ENCODE measurements at regions not wholly inside any gene's neighbourhood (a gene's known extent, or its start where the extent isn't known, plus 50 kb on each side); places are given as distances from the start of the nearest gene placed in this dataset.

DNA sequence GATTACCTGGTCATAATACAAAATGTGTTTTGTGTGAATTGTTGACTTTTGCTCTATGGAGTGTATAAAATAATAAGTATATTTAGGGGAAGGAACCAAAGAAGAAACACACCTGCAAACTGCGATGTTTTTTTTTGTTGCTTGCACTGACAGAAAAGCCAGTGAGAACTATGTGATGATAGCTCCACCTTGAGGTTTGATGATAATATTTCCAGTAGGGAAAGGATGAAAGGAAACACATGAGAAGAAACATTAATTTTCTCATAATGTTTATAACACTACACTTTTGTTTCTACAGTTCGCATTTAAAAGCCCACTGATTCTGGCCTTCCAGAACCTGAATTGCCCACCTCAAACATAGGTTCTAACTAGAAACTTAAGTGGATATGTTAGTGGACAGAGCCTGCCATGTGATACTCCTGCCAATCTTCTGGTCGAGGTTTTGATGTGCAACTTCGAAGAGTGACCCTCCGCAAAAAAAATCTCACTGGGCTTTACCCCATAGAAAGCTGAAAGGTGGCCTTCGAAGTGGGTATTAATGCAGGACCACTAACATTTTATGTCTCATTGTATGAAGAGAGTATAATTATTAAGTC, 476.4 kb upstream of the SPHKAP start:
- TF ChIP-seq, protein P1, sequence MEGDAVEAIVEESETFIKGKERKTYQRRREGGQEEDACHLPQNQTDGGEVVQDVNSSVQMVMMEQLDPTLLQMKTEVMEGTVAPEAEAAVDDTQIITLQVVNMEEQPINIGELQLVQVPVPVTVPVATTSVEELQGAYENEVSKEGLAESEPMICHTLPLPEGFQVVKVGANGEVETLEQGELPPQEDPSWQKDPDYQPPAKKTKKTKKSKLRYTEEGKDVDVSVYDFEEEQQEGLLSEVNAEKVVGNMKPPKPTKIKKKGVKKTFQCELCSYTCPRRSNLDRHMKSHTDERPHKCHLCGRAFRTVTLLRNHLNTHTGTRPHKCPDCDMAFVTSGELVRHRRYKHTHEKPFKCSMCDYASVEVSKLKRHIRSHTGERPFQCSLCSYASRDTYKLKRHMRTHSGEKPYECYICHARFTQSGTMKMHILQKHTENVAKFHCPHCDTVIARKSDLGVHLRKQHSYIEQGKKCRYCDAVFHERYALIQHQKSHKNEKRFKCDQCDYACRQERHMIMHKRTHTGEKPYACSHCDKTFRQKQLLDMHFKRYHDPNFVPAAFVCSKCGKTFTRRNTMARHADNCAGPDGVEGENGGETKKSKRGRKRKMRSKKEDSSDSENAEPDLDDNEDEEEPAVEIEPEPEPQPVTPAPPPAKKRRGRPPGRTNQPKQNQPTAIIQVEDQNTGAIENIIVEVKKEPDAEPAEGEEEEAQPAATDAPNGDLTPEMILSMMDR (IDR thresholded peaks at IDR 0.05; ENCODE audit: insufficient read depth, low read depth, low read length, missing control alignments) = peak; percentile 42
- H3K4me3 ChIP-seq (ENCODE audit: low read depth, low read length) = no peak overlapping the region
- DNase-seq (ENCODE audit: low read depth) = peak; percentile 50

DNA sequence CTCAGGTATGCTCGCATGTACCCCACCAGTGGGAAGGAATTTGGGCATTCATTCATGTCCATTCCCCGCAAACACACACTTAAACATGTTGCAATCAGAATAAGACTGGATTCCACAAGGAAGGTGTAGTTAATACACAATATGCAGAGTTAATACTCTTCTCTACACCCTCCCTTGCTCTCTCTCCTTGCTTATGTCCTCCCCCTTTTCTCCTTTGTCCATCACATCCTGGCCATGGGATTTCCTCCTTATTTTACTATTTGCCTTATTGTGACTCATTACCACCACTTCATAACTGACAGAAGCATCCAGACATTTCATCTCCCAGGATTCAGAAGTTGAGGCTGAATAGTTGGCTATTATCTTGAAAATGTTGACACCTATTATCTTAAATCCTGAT, 473.8 kb upstream of the SPHKAP start:
- H3K4me3 ChIP-seq (ENCODE audit: low read depth, low read length) = no peak overlapping the region
- DNase-seq (ENCODE audit: low read depth) = no peak
- TF ChIP-seq, protein P1 (IDR thresholded peaks at IDR 0.05; ENCODE audit: insufficient read depth, low read depth, low read length, missing control alignments) = no peak

DNA sequence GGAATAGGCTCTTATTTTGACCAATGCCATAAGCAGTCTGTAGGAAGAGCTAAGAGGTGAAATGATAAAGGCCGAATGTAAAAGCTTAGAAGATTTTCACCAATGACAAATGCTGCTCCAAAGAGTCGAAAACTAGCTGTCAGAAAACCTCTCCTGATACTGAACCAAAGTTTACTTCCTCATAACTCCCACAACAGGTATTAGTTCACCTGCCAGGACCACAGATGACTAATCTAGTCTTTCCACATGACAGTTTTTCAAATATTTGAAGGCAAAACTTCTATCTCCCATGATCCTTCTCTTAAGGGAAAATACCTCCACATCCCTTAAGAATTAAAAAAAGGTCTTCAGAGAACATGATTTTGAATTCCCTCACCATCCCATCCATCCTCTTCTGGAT, 473.2 kb upstream of the SPHKAP start:
- peak; percentile 23 for DNase-seq (ENCODE audit: low read depth)
- TF ChIP-seq, protein P1 (IDR thresholded peaks at IDR 0.05; ENCODE audit: insufficient read depth, low read depth, low read length, missing control alignments) = no peak
- no peak overlapping the region for H3K4me3 ChIP-seq (ENCODE audit: low read depth, low read length)

DNA sequence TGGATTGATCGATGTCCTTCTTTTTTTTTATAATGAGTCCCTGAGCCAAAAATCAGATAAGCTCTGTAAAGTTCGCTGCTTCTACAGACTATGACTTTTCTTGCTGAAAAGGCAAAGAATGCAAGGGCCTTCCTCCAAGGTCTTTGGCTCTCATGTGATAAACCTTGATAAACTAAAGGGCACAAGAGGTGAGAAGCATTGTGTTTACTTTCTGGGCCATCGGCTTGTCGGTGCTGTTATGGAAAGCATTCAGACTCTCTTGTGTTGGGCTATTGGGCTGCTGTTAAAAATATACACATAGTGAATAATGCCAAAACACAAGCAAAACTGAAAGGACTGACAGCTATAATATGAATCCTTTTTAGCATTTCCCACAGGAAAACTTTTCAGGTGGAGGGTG, 472.4 kb upstream of the SPHKAP start:
- DNase-seq (ENCODE audit: low read depth) = no peak
- TF ChIP-seq, protein P1 (IDR thresholded peaks at IDR 0.05; ENCODE audit: insufficient read depth, low read depth, low read length, missing control alignments) = no peak
- no peak overlapping the region for H3K4me3 ChIP-seq (ENCODE audit: low read depth, low read length)

DNA sequence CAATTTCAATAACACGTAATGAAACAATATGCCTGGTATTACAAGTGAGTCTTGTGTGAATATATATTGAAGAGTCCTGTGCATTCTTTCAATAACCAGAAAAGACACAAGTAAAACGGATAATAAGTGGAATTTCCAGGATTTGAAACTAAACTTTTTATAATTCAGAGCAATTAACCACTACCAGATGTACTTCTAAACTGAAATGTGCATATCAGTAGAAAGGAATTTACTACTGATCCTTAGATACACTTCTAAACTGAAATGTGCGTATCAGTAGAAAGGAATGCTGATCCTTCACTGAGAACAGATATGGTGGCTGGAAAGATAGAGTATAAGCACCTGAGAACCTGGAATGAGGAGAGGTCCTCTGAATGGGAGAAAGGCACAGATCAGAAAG, 470.9 kb upstream of the SPHKAP start:
- no peak overlapping the region for H3K4me3 ChIP-seq (ENCODE audit: low read depth, low read length)
- no peak for DNase-seq (ENCODE audit: low read depth)
- TF ChIP-seq, protein P1 (IDR thresholded peaks at IDR 0.05; ENCODE audit: insufficient read depth, low read depth, low read length, missing control alignments) = no peak

DNA sequence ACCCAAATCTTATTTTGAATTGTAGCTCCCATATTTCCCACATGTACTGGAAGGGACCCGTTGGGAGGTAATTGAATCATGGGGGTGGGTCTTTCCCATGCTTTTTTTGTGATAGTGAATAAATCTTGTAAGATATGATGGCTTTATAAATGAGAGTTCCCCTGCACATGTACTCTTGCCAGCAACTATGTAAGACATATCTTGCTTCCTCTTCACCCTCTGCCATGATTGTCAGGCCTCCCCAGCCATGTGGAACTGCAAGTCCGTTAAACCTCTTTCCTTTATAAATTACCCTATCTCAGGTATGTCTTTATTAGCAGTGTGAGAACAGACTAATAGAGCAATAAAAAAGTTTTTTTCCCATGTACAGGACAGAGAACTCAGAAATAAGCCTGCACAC, 468.4 kb upstream of the SPHKAP start:
- TF ChIP-seq, protein P1 (IDR thresholded peaks at IDR 0.05; ENCODE audit: insufficient read depth, low read depth, low read length, missing control alignments) = no peak

DNA sequence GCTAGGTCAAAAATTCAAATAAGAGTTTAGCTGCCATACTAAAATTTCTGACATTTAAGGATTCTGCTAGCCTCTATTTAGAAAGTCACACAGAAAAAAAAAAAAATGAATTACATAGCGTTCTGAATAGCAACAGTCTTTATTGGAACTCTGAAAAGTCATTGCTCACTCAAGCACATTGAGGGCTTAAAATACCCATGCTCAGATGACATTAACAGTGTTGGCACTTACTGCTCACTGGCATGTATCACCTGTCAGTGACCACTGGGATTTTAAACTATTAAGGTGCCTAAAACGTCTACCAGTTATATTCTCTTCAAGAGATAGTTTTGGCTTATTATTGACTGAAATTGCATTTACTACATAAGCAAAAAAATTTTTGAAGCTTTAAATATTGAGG, 468.0 kb upstream of the SPHKAP start:
- TF ChIP-seq, protein P1 (IDR thresholded peaks at IDR 0.05; ENCODE audit: insufficient read depth, low read depth, low read length, missing control alignments) = no peak
- no peak overlapping the region for H3K4me3 ChIP-seq (ENCODE audit: low read depth, low read length)
- no peak for DNase-seq (ENCODE audit: low read depth)

More for the DNA sequence above, 468.4 kb upstream of the SPHKAP start:
- no peak overlapping the region for H3K4me3 ChIP-seq (ENCODE audit: low read depth, low read length)
- no peak for DNase-seq (ENCODE audit: low read depth)

All from GM12865 (cell line).